HG02759 (cell line): ENCODE measurements at regions not wholly inside any gene's neighbourhood (a gene's known extent, or its start where the extent isn't known, plus 50 kb on each side); places are given as distances from the start of the nearest gene placed in this dataset.

Source experiments
- ATAC-seq: cut with Tn5 transposase; IDR thresholded peaks from one replicate; pipeline ENCODE4 v1.9.1; 2021; ENCODE audit warnings: mild to moderate bottlenecking, moderate library complexity; ENCODE audit not compliant: unreplicated experiment

GRCh38 chrX:112163906-112164305 lies 81.3 kb upstream of the TRPC5 start:
- ATAC-seq = no peak

GRCh38 chrX:112148397-112148796 lies 65.8 kb upstream of the TRPC5 start:
- ATAC-seq = no peak

- ATAC-seq = no peak
Observed at GRCh38 chrX:112147206-112147605, 64.6 kb upstream of the TRPC5 start.

- no peak for ATAC-seq
Observed at GRCh38 chrX:112137276-112137675, 54.7 kb upstream of the TRPC5 start.
